WTC11 (cell line): ENCODE measurements at regions not wholly inside any gene's neighbourhood (a gene's known extent, or its start where the extent isn't known, plus 50 kb on each side); places are given as distances from the start of the nearest gene placed in this dataset.

ENCODE experiments used
- HMGA2 ChIP-seq: fragments of 250-450 bp; sonication (Bioruptor Pico); IDR thresholded peaks from 2 replicates; pipeline ENCODE4 v1.4.0; 2021; ENCODE audit warnings: mild to moderate bottlenecking, moderate library complexity
- ZNF263 ChIP-seq: sonication (generic); formaldehyde crosslinking; IDR thresholded peaks from 2 replicates; pipeline ENCODE4 v1.8.1; 2022; ENCODE audit warnings: low read depth, mild to moderate bottlenecking, moderate library complexity, missing genetic modification reagents
- TF ChIP-seq, protein P1 (sequence below): sonication (generic); formaldehyde crosslinking; IDR thresholded peaks from 2 replicates; pipeline ENCODE4 v1.8.1; 2023; ENCODE audit warnings: mild to moderate bottlenecking, missing genetic modification reagents, moderate library complexity
- TF ChIP-seq, protein P2 (sequence below): fragments of 200-600 bp; IDR thresholded peaks from 2 replicates; pipeline ENCODE4 v1.8.0; 2022; ENCODE audit warnings: antibody characterized with exemption
- TF ChIP-seq, protein P3 (sequence below): sonication (generic); formaldehyde crosslinking; IDR thresholded peaks from 2 replicates; pipeline ENCODE4 v1.8.1; 2023; ENCODE audit warnings: mild to moderate bottlenecking, missing genetic modification reagents, moderate library complexity
- TF ChIP-seq, protein P4 (sequence below): sonication (generic); formaldehyde crosslinking; IDR thresholded peaks from 2 replicates; pipeline ENCODE4 v1.8.1; 2022; ENCODE audit warnings: low read depth, mild to moderate bottlenecking, moderate library complexity, missing genetic modification reagents, borderline replicate concordance
- TF ChIP-seq, protein P5 (sequence below): sonication (generic); formaldehyde crosslinking; conservative IDR thresholded peaks from 2 replicates; pipeline ENCODE4 v1.8.1; 2022; ENCODE audit warnings: mild to moderate bottlenecking, missing genetic modification reagents

DNA sequence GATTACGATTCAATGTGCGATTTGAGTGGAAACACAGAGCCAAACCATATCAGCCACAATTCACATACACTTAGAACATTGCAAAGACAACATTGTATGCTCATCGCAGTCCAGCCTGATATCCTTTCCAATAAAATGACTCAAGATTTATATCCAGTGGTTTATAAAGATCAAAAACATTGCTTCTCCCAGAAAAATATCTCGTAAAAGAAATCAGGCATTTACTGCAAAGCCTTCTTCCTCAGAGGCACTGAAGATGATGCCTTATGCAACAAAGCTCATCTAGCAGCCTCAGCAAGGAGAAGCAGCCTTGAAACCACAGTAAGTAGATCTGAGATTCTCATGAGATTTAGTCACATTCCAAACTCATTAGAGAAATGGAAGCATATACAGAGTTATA lies 523.8 kb downstream of the ELAVL2 start:
- TF ChIP-seq, protein P1, sequence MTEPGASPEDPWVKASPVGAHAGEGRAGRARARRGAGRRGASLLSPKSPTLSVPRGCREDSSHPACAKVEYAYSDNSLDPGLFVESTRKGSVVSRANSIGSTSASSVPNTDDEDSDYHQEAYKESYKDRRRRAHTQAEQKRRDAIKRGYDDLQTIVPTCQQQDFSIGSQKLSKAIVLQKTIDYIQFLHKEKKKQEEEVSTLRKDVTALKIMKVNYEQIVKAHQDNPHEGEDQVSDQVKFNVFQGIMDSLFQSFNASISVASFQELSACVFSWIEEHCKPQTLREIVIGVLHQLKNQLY (CRISPR knock-in tag) = no peak
- TF ChIP-seq, protein P2, sequence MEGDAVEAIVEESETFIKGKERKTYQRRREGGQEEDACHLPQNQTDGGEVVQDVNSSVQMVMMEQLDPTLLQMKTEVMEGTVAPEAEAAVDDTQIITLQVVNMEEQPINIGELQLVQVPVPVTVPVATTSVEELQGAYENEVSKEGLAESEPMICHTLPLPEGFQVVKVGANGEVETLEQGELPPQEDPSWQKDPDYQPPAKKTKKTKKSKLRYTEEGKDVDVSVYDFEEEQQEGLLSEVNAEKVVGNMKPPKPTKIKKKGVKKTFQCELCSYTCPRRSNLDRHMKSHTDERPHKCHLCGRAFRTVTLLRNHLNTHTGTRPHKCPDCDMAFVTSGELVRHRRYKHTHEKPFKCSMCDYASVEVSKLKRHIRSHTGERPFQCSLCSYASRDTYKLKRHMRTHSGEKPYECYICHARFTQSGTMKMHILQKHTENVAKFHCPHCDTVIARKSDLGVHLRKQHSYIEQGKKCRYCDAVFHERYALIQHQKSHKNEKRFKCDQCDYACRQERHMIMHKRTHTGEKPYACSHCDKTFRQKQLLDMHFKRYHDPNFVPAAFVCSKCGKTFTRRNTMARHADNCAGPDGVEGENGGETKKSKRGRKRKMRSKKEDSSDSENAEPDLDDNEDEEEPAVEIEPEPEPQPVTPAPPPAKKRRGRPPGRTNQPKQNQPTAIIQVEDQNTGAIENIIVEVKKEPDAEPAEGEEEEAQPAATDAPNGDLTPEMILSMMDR = no peak
- TF ChIP-seq ZNF263 (no peak), HMGA2 (CRISPR knock-in tag) (no peak)
- TF ChIP-seq, protein P3, sequence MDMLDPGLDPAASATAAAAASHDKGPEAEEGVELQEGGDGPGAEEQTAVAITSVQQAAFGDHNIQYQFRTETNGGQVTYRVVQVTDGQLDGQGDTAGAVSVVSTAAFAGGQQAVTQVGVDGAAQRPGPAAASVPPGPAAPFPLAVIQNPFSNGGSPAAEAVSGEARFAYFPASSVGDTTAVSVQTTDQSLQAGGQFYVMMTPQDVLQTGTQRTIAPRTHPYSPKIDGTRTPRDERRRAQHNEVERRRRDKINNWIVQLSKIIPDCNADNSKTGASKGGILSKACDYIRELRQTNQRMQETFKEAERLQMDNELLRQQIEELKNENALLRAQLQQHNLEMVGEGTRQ (CRISPR knock-in tag) = no peak
- TF ChIP-seq, protein P4, sequence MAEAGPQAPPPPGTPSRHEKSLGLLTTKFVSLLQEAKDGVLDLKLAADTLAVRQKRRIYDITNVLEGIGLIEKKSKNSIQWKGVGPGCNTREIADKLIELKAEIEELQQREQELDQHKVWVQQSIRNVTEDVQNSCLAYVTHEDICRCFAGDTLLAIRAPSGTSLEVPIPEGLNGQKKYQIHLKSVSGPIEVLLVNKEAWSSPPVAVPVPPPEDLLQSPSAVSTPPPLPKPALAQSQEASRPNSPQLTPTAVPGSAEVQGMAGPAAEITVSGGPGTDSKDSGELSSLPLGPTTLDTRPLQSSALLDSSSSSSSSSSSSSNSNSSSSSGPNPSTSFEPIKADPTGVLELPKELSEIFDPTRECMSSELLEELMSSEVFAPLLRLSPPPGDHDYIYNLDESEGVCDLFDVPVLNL (CRISPR knock-in tag) = no peak
- TF ChIP-seq, protein P5, sequence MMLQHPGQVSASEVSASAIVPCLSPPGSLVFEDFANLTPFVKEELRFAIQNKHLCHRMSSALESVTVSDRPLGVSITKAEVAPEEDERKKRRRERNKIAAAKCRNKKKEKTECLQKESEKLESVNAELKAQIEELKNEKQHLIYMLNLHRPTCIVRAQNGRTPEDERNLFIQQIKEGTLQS (CRISPR knock-in tag) = no peak
